SK-N-MC (cell line): ENCODE measurements at regions not wholly inside any gene's neighbourhood (a gene's known extent, or its start where the extent isn't known, plus 50 kb on each side); places are given as distances from the start of the nearest gene placed in this dataset.

ENCODE experiments used
- DNase-seq: peaks from one replicate; pipeline ENCODE4 v3.0.0-alpha.2; 2011; ENCODE audit warnings: low read depth, low spot score
- H3K27ac ChIP-seq: fragments of 200-600 bp; sonication (generic); 2 replicates; pipeline ENCODE4 v1.5.1; 2016; ENCODE audit warnings: mixed run types
- H3K36me3 ChIP-seq: fragments of 200-600 bp; sonication (generic); 2 replicates; pipeline ENCODE4 v1.6.1; 2017; ENCODE audit warnings: antibody characterized with exemption, low read length, mixed read lengths; ENCODE audit not compliant: insufficient read depth
- H3K4me3 ChIP-seq: fragments of 200-600 bp; sonication (generic); 2 replicates; pipeline ENCODE4 v1.5.1; 2016
- H3K9ac ChIP-seq: fragments of 200-600 bp; sonication (generic); 2 replicates; pipeline ENCODE4 v1.8.0; 2017; ENCODE audit warnings: mixed run types, mixed read lengths; ENCODE audit not compliant: insufficient read length
- H3K9me3 ChIP-seq: fragments of 200-600 bp; sonication (generic); 2 replicates; pipeline ENCODE4 v1.6.1; 2017; ENCODE audit warnings: low read depth, mild to moderate bottlenecking, antibody characterized with exemption, low read length, moderate library complexity, mixed read lengths
- EZH2 ChIP-seq: fragments of 200-600 bp; sonication (generic); IDR thresholded peaks from one replicate; pipeline ENCODE4 v1.6.1; 2017; ENCODE audit warnings: antibody characterized with exemption
- FOXP2 ChIP-seq: optimal IDR thresholded peaks from 2 replicates; pipeline ENCODE3; 2011; ENCODE audit warnings: mild to moderate bottlenecking, moderate library complexity; ENCODE audit not compliant: insufficient read depth; ENCODE audit errors: extremely low read length, control extremely low read depth
- POLR2AphosphoS5 ChIP-seq: IDR thresholded peaks from 2 replicates; pipeline ENCODE4 v1.6.1; 2012; ENCODE audit warnings: mild to moderate bottlenecking, low read depth, low read length, borderline replicate concordance

- no peaks in the 10 kb centered on the region for H3K36me3 ChIP-seq
Measured at GRCh38 chr18:75544051-75544481, 116.6 kb upstream of the SMIM21 start.

GRCh38 chr18:75538727-75539126 is 111.2 kb upstream of the SMIM21 start:
- no peaks in the 10 kb centered on the region for H3K9me3 ChIP-seq
- no peak overlapping the region for H3K27ac ChIP-seq
- DNase-seq, result no peak
- H3K4me3 ChIP-seq, result no peak overlapping the region
- H3K36me3 ChIP-seq, result no peaks in the 10 kb centered on the region
- H3K9ac ChIP-seq, result no peak overlapping the region
- TF ChIP-seq POLR2AphosphoS5 (no peak), FOXP2 (no peak), EZH2 (no peak)

More at GRCh38 chr18:75544051-75544481, 116.6 kb upstream of the SMIM21 start:
- Histone ChIP-seq H3K9me3 (no peaks in the 10 kb centered on the region), H3K4me3 (no peak overlapping the region), H3K27ac (no peak overlapping the region), H3K9ac (no peak overlapping the region)
- DNase-seq, result no peak
- TF ChIP-seq POLR2AphosphoS5, result no peak
- no peak for TF ChIP-seq EZH2
- TF ChIP-seq FOXP2, result no peak

- no peak for TF ChIP-seq POLR2AphosphoS5
- TF ChIP-seq FOXP2, result no peak
- TF ChIP-seq EZH2, result no peak
- H3K9me3 ChIP-seq, result no peaks in the 10 kb centered on the region
- no peak overlapping the region for H3K9ac ChIP-seq
- H3K4me3 ChIP-seq, result no peak overlapping the region
- no peaks in the 10 kb centered on the region for H3K36me3 ChIP-seq
- no peak overlapping the region for H3K27ac ChIP-seq
- DNase-seq, result no peak
Measured at GRCh38 chr18:75533950-75534349, 106.4 kb upstream of the SMIM21 start.

- no peak overlapping the region for H3K27ac ChIP-seq
- TF ChIP-seq POLR2AphosphoS5 (no peak), EZH2 (no peak), FOXP2 (no peak)
- no peak overlapping the region for H3K9ac ChIP-seq
- DNase-seq, result no peak
- H3K9me3 ChIP-seq, result no peaks in the 10 kb centered on the region
- H3K4me3 ChIP-seq, result no peak overlapping the region
- H3K36me3 ChIP-seq, result no peaks in the 10 kb centered on the region
Measured at GRCh38 chr18:75533209-75533608, 105.7 kb upstream of the SMIM21 start.

GRCh38 chr18:75531851-75532459 is 104.5 kb upstream of the SMIM21 start:
- DNase-seq, result no peak
- TF ChIP-seq FOXP2 (no peak), POLR2AphosphoS5 (no peak), EZH2 (no peak)
- Histone ChIP-seq H3K9me3 (no peaks in the 10 kb centered on the region), H3K9ac (no peak overlapping the region), H3K36me3 (no peaks in the 10 kb centered on the region), H3K27ac (no peak overlapping the region), H3K4me3 (no peak overlapping the region)

- Histone ChIP-seq H3K9ac (no peak overlapping the region), H3K9me3 (no peaks in the 10 kb centered on the region), H3K36me3 (no peaks in the 10 kb centered on the region), H3K27ac (no peak overlapping the region), H3K4me3 (no peak overlapping the region)
- no peak for TF ChIP-seq EZH2
- TF ChIP-seq POLR2AphosphoS5, result no peak
- no peak for TF ChIP-seq FOXP2
- no peak for DNase-seq
Measured at GRCh38 chr18:75531212-75531850, 103.8 kb upstream of the SMIM21 start.

- Histone ChIP-seq H3K36me3 (no peaks in the 10 kb centered on the region), H3K4me3 (no peak overlapping the region), H3K9ac (no peak overlapping the region)
Measured at GRCh38 chr18:75530566-75531211, 103.2 kb upstream of the SMIM21 start.

GRCh38 chr18:75530118-75530517 is 102.6 kb upstream of the SMIM21 start:
- no peaks in the 10 kb centered on the region for H3K9me3 ChIP-seq
- no peak overlapping the region for H3K4me3 ChIP-seq
- no peak for DNase-seq
- H3K36me3 ChIP-seq, result no peaks in the 10 kb centered on the region
- H3K9ac ChIP-seq, result no peak overlapping the region
- TF ChIP-seq POLR2AphosphoS5 (no peak), EZH2 (no peak), FOXP2 (no peak)
- no peak overlapping the region for H3K27ac ChIP-seq

More at GRCh38 chr18:75530566-75531211, 103.2 kb upstream of the SMIM21 start:
- no peak overlapping the region for H3K27ac ChIP-seq
- no peak for DNase-seq
- TF ChIP-seq EZH2, result no peak
- TF ChIP-seq POLR2AphosphoS5, result no peak
- no peak for TF ChIP-seq FOXP2
- no peaks in the 10 kb centered on the region for H3K9me3 ChIP-seq
